Fibroblast of mammary gland (primary cell): ENCODE measurements at regions not wholly inside any gene's neighbourhood (a gene's known extent, or its start where the extent isn't known, plus 50 kb on each side); places are given as distances from the start of the nearest gene placed in this dataset.
"Not testable (repeated sequence)": the region's sequence is repeated elsewhere in the genome, so short reads cannot be mapped to it uniquely, and the experiment has no call there.

Experiments used
- DNase-seq: peaks from one replicate; pipeline ENCODE4 v3.0.0-alpha.2; 2010; ENCODE audit warnings: low read depth
- H3K4me3 ChIP-seq: 2 replicates; pipeline ENCODE4 v1.5.1; 2011; ENCODE audit warnings: low read depth, mild to moderate bottlenecking, low read length, moderate library complexity; ENCODE audit not compliant: control insufficient read depth
- TF ChIP-seq, protein P1 (sequence below): conservative IDR thresholded peaks from 2 replicates; pipeline ENCODE4 v1.5.1; 2011; ENCODE audit warnings: low read depth, low read length, inconsistent platforms; ENCODE audit not compliant: control insufficient read depth, insufficient read depth

GRCh38 chr3:137194301-137194700 lies 236.5 kb downstream of the IL20RB start:
- TF ChIP-seq, protein P1, sequence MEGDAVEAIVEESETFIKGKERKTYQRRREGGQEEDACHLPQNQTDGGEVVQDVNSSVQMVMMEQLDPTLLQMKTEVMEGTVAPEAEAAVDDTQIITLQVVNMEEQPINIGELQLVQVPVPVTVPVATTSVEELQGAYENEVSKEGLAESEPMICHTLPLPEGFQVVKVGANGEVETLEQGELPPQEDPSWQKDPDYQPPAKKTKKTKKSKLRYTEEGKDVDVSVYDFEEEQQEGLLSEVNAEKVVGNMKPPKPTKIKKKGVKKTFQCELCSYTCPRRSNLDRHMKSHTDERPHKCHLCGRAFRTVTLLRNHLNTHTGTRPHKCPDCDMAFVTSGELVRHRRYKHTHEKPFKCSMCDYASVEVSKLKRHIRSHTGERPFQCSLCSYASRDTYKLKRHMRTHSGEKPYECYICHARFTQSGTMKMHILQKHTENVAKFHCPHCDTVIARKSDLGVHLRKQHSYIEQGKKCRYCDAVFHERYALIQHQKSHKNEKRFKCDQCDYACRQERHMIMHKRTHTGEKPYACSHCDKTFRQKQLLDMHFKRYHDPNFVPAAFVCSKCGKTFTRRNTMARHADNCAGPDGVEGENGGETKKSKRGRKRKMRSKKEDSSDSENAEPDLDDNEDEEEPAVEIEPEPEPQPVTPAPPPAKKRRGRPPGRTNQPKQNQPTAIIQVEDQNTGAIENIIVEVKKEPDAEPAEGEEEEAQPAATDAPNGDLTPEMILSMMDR, result no peak
- no peak for DNase-seq
- no peak overlapping the region for H3K4me3 ChIP-seq

DNA sequence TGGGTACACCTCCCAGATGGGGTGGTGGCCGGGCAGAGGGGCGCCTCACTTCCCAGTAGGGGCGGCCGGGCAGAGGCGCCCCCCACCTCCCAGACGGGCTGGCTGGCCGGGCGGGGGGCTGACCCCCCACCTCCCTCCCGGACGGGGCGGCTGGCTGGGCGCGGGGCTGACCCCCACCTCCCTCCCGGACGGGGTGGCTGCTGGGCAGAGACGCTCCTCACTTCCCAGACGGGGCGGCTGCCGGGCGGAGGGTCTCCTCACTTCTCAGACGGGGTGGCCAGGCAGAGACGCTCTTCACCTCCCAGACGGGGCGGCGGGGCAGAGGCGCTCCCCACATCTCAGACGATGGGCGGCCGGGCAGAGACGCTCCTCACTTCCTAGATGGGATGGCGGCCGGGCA lies 240.6 kb downstream of the IL20RB start:
- H3K4me3 ChIP-seq, DNase-seq: not testable (repeated sequence)

DNA sequence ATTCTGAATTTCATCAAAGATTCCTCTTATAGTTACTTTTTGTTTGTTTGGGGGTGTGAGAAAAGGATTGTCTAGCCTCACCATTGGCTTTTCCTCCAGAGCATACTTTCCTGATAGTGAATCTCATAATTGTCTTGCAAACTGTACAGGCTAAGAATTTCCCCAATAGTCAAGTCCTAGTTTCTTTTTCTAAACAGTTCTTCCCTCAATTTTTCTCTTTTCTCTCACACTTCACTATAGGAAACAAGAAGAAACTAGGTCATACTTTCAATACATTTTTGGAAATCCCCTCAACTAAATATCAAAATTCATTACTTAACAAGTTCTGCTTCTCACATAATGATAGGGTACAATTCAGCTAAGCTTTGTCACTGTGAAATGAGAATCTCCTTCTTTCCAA lies 241.9 kb downstream of the IL20RB start:
- TF ChIP-seq, protein P1, result no peak
- H3K4me3 ChIP-seq, result no peak overlapping the region
- DNase-seq, result no peak

GRCh38 chr3:137201066-137201465 lies 243.3 kb downstream of the IL20RB start:
- H3K4me3 ChIP-seq, result no peak overlapping the region
- TF ChIP-seq, protein P1, result no peak
- no peak for DNase-seq

DNA sequence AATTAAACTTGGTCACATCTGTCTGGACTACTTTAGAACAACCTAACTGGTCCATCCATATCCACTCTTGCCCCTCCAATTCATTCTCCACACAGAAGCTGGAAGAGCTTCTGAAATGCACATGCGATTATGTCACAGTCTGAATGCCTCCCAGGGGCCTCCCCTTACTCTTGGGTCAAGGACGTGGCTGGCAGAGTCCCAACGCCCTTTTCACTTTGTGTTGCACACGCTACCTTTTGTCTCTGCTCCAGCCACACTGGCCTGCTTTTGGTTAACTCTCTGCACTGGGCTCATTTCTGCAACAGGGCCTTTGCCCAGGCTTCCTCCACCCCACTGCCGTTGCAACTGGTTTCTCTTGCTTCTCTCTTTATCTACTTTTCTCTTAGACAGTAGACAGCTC lies 245.2 kb downstream of the IL20RB start:
- TF ChIP-seq, protein P1, result no peak
- DNase-seq, result no peak
- H3K4me3 ChIP-seq, result no peak overlapping the region

DNA sequence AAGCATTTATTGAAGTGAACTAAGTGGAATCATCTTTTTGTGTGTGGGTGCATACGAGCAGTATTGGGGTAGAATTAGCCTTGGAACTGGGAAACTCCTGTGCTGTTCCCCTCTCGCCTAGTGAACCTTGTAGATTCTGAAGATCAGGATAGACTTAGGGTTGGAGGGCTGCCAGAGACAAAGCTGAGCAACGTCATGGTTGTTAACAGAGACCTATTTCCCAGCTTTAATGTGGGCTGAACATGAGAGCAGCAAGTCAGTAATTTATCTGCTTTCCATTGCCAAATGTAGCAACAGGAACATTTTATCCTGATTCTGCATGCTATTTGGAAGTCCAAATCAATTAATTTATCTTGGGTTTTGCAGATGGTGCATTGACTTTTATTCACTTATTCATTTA lies 246.6 kb downstream of the IL20RB start:
- no peak for DNase-seq
- no peak overlapping the region for H3K4me3 ChIP-seq
- TF ChIP-seq, protein P1, result no peak

DNA sequence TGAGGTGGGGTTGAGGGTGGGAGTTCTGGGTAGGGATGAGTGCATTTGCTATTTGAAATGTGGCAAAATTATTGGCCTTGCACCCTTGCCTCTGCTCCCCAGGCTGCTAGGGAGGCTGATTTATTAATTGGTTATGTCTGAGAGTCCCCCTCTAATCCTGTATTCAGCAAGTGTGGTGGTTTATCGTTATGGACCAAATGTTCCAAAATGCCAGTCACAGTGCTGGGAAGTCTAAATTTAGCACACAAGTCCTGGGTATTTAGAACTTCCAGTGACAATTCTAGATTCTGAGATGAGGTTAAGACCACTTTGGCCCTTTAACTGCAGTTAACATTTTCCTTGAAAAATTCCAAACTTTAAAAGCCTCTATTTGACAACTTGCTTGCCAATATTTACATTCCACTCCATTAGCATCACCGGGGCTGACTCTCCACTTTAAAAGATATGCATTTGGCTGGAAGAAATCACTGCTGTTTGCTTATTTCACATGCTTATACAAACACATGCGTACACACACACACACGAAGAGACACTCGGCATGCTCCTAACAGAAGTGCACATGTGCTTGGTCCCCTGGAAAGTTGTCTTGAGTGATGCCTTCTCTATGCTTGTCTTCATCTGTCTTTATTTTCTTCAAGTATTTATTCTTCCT lies 247.7 kb downstream of the IL20RB start:
- no peak overlapping the region for H3K4me3 ChIP-seq
- DNase-seq, result no peak
- TF ChIP-seq, protein P1, result no peak
